Vagina (tissue), 2 donors: ENCODE measurements at regions not wholly inside any gene's neighbourhood (a gene's known extent, or its start where the extent isn't known, plus 50 kb on each side); places are given as distances from the start of the nearest gene placed in this dataset.

Experiments used
- POLR2A ChIP-seq, 2 donors: fragments of 450-650 bp; IDR thresholded peaks; one replicate each; pipeline ENCODE4 v1.6.1; 2017; ENCODE audit warnings: antibody characterized with exemption in 2 of 2, mild to moderate bottlenecking in 2 of 2, moderate library complexity in 2 of 2
- TF ChIP-seq, protein P1 (sequence below), 3 experiments: fragments of 450-650 bp in 2 of 3; fragments of 200-600 bp in 1 of 3; sonication (generic) in 1 of 3; IDR thresholded peaks; one replicate each; pipeline ENCODE4 v1.5.1; 2017 to 2019; ENCODE audit warnings: antibody characterized with exemption in 3 of 3, mild to moderate bottlenecking in 2 of 3, moderate library complexity in 2 of 3

GRCh38 chr2:161055289-161055688 lies 104.9 kb upstream of the TANK start:
- TF ChIP-seq, protein P1, sequence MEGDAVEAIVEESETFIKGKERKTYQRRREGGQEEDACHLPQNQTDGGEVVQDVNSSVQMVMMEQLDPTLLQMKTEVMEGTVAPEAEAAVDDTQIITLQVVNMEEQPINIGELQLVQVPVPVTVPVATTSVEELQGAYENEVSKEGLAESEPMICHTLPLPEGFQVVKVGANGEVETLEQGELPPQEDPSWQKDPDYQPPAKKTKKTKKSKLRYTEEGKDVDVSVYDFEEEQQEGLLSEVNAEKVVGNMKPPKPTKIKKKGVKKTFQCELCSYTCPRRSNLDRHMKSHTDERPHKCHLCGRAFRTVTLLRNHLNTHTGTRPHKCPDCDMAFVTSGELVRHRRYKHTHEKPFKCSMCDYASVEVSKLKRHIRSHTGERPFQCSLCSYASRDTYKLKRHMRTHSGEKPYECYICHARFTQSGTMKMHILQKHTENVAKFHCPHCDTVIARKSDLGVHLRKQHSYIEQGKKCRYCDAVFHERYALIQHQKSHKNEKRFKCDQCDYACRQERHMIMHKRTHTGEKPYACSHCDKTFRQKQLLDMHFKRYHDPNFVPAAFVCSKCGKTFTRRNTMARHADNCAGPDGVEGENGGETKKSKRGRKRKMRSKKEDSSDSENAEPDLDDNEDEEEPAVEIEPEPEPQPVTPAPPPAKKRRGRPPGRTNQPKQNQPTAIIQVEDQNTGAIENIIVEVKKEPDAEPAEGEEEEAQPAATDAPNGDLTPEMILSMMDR (IDR thresholded peaks at IDR 0.05), result no peak
- TF ChIP-seq POLR2A (IDR thresholded peaks at IDR 0.05), result no peak
